ENCODE measurements at regions not wholly inside any gene's neighbourhood (a gene's known extent, or its start where the extent isn't known, plus 50 kb on each side); places are given as distances from the start of the nearest gene placed in this dataset.

DNA sequence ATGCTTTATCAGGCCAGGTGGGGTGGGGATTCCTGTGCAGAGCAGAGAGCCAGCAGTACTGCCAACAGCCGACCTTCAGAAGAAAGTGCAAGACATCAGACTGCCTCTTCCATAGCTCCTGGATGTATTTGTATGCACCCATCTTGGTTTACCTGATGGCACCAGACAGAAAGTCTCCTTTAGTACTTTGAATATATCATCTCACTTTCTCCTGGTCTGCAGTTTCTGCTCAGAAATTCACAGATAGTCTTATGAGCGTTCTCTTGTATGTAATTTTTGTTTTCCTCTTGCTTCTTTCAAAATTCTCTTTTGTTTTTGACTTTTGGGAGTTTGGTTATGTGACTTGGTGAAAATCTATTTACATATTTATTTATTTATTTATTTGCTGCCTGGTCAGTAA lies 446.4 kb upstream of the CADM1 start:
- TF ChIP-seq EZH2phosphoT487 (IDR thresholded peaks at IDR 0.05; ENCODE audit: insufficient read depth, low read depth) (no peak), EZH2 (IDR thresholded peaks at IDR 0.05; ENCODE audit: insufficient read depth, poor library complexity, severe bottlenecking) (no peak)

Measured in GM23248 (cell line).